WERI-Rb-1 (cell line): ENCODE measurements at regions not wholly inside any gene's neighbourhood (a gene's known extent, or its start where the extent isn't known, plus 50 kb on each side); places are given as distances from the start of the nearest gene placed in this dataset.
A peak's percentile ranks its signal among the peaks of the same experiment; 100 is the strongest.

Experiments
- DNase-seq: peaks from one replicate; pipeline ENCODE4 v3.0.0-alpha.2; 2020
- H3K27ac ChIP-seq: fragments of 250-450 bp; sonication (Bioruptor Pico); 2 replicates; pipeline ENCODE4 v1.5.1; 2020; ENCODE audit warnings: mild to moderate bottlenecking, moderate library complexity
- H3K27me3 ChIP-seq: fragments of 250-450 bp; sonication (Bioruptor Pico); 2 replicates; pipeline ENCODE4 v1.5.1; 2021; ENCODE audit warnings: mild to moderate bottlenecking, low read depth, moderate library complexity; ENCODE audit not compliant: insufficient read depth, severe bottlenecking
- H3K36me3 ChIP-seq: fragments of 250-450 bp; sonication (Bioruptor Pico); 2 replicates; pipeline ENCODE4 v1.5.1; 2020; ENCODE audit warnings: mild to moderate bottlenecking, moderate library complexity
- H3K4me3 ChIP-seq: 2 replicates; pipeline ENCODE4 v1.5.1; 2011; ENCODE audit warnings: low read depth, mild to moderate bottlenecking, control low read depth, low read length
- H3K9me3 ChIP-seq: fragments of 250-450 bp; sonication (Bioruptor Pico); 2 replicates; pipeline ENCODE4 v1.5.1; 2021; ENCODE audit warnings: mild to moderate bottlenecking, moderate library complexity; ENCODE audit not compliant: severe bottlenecking
- CTCF ChIP-seq: IDR thresholded peaks from 2 replicates; pipeline ENCODE4 v1.5.1; 2011; ENCODE audit warnings: low read depth, mild to moderate bottlenecking, control low read depth, inconsistent platforms, low read length

GRCh38 chr3:76582632-76583378, 457.1 kb upstream of the ROBO2 start:
- Histone ChIP-seq H3K27me3 (no peaks in the 10 kb centered on the region), H3K27ac (no peak overlapping the region), H3K9me3 (no peaks in the 10 kb centered on the region), H3K4me3 (no peak overlapping the region), H3K36me3 (no peaks in the 10 kb centered on the region)
- no peak for TF ChIP-seq CTCF
- DNase-seq = no peak

GRCh38 chr3:76585794-76586392, 454.0 kb upstream of the ROBO2 start:
- Histone ChIP-seq H3K27ac (no peak overlapping the region), H3K4me3 (no peak overlapping the region), H3K9me3 (no peaks in the 10 kb centered on the region), H3K36me3 (no peaks in the 10 kb centered on the region), H3K27me3 (no peaks in the 10 kb centered on the region)
- no peak for DNase-seq
- 0 out of 2 replicates have a peak, but pooled peaks have one; percentile 9 for TF ChIP-seq CTCF

- DNase-seq = no peak
- Histone ChIP-seq H3K9me3 (no peaks in the 10 kb centered on the region), H3K27me3 (no peaks in the 10 kb centered on the region), H3K4me3 (no peak overlapping the region), H3K27ac (no peak overlapping the region), H3K36me3 (no peaks in the 10 kb centered on the region)
- no peak for TF ChIP-seq CTCF
These were observed 453.4 kb upstream of the ROBO2 start for GRCh38 chr3:76586471-76586870.

- H3K4me3 ChIP-seq = no peak overlapping the region
- no peak for DNase-seq
- no peak for TF ChIP-seq CTCF
- H3K27ac ChIP-seq = no peak overlapping the region
- no peaks in the 10 kb centered on the region for H3K36me3 ChIP-seq
- no peaks in the 10 kb centered on the region for H3K27me3 ChIP-seq
- peaks cover 6% of the 10 kb centered on the region for H3K9me3 ChIP-seq
These were observed 429.7 kb upstream of the ROBO2 start for GRCh38 chr3:76610150-76610549.

- Histone ChIP-seq H3K36me3 (no peaks in the 10 kb centered on the region), H3K4me3 (no peak overlapping the region), H3K27ac (no peak overlapping the region), H3K27me3 (no peaks in the 10 kb centered on the region), H3K9me3 (no peaks in the 10 kb centered on the region)
- DNase-seq = no peak
- TF ChIP-seq CTCF = no peak
These were observed 424.2 kb upstream of the ROBO2 start for GRCh38 chr3:76615719-76616118.
